ENCODE measurements at regions not wholly inside any gene's neighbourhood (a gene's known extent, or its start where the extent isn't known, plus 50 kb on each side); places are given as distances from the start of the nearest gene placed in this dataset.

- Histone ChIP-seq H3K9ac (ENCODE audit: insufficient read depth in 1 of 2, low read length in 2 of 2) (no peak overlapping the region), H3K36me3 (ENCODE audit: control insufficient read depth in 4 of 4, insufficient read depth in 4 of 4, low read length in 4 of 4) (no peaks in the 10 kb centered on the region), H3K4me3 (no peak overlapping the region), H3K4me1 (ENCODE audit: control insufficient read depth in 5 of 5, insufficient read depth in 5 of 5, low read length in 5 of 5) (no peaks in the 10 kb centered on the region), H3K27me3 (ENCODE audit: control insufficient read depth in 3 of 3, insufficient read depth in 3 of 3, low read length in 2 of 3) (peaks cover 0 to 3% (median 0%) of the 10 kb centered on the region in 3 donors), H3K9me3 (ENCODE audit: control insufficient read depth in 4 of 4, insufficient read depth in 3 of 4, low read length in 3 of 4) (no peaks in the 10 kb centered on the region), H3K27ac (ENCODE audit: low read depth in 1 of 2, low read length in 1 of 2) (no peak overlapping the region)
- no peak for TF ChIP-seq CTCF (IDR thresholded peaks at IDR 0.05; ENCODE audit: control extremely low read depth, extremely low read depth)
- ATAC-seq (ENCODE audit: insufficient read depth, low FRiP score) (no peak), DNase-seq (no peak)
- WGBS, 2 donors: 58 to 69% methylated on average over 8 of the region's 8 CpGs
Observed at GRCh38 chr15:26070095-26070532, 207.0 kb upstream of the ATP10A start.

GRCh38 chr15:26069231-26069641, 206.1 kb upstream of the ATP10A start:
- no peak for DNase-seq
- TF ChIP-seq CTCF (IDR thresholded peaks at IDR 0.05; ENCODE audit: control extremely low read depth, extremely low read depth): no peak
- H3K36me3 ChIP-seq (ENCODE audit: control insufficient read depth in 4 of 4, insufficient read depth in 4 of 4, low read length in 4 of 4): no peaks in the 10 kb centered on the region
- no peak overlapping the region for H3K27ac ChIP-seq (ENCODE audit: low read depth in 1 of 2, low read length in 1 of 2)
- peaks cover 0 to 3% (median 0%) of the 10 kb centered on the region in 3 donors for H3K27me3 ChIP-seq (ENCODE audit: control insufficient read depth in 3 of 3, insufficient read depth in 3 of 3, low read length in 2 of 3)
- WGBS, 2 donors: 75 to 86% methylated on average over 1 of the region's 1 CpG
- H3K9me3 ChIP-seq (ENCODE audit: control insufficient read depth in 4 of 4, insufficient read depth in 3 of 4, low read length in 3 of 4): no peaks in the 10 kb centered on the region
- H3K9ac ChIP-seq (ENCODE audit: insufficient read depth in 1 of 2, low read length in 2 of 2): no peak overlapping the region
- no peaks in the 10 kb centered on the region for H3K4me1 ChIP-seq (ENCODE audit: control insufficient read depth in 5 of 5, insufficient read depth in 5 of 5, low read length in 5 of 5)
- no peak for ATAC-seq (ENCODE audit: insufficient read depth, low FRiP score)
- H3K4me3 ChIP-seq: no peak overlapping the region

- H3K4me3 ChIP-seq: no peak overlapping the region
- H3K27me3 ChIP-seq (ENCODE audit: control insufficient read depth in 3 of 3, insufficient read depth in 3 of 3, low read length in 2 of 3): peaks cover 0 to 3% (median 0%) of the 10 kb centered on the region in 3 donors
- H3K27ac ChIP-seq (ENCODE audit: low read depth in 1 of 2, low read length in 1 of 2): no peak overlapping the region
- DNase-seq: no peak
- no peaks in the 10 kb centered on the region for H3K4me1 ChIP-seq (ENCODE audit: control insufficient read depth in 5 of 5, insufficient read depth in 5 of 5, low read length in 5 of 5)
- TF ChIP-seq CTCF (IDR thresholded peaks at IDR 0.05; ENCODE audit: control extremely low read depth, extremely low read depth): no peak
- no peaks in the 10 kb centered on the region for H3K36me3 ChIP-seq (ENCODE audit: control insufficient read depth in 4 of 4, insufficient read depth in 4 of 4, low read length in 4 of 4)
- no peaks in the 10 kb centered on the region for H3K9me3 ChIP-seq (ENCODE audit: control insufficient read depth in 4 of 4, insufficient read depth in 3 of 4, low read length in 3 of 4)
- ATAC-seq (ENCODE audit: insufficient read depth, low FRiP score): no peak
- H3K9ac ChIP-seq (ENCODE audit: insufficient read depth in 1 of 2, low read length in 2 of 2): no peak overlapping the region
- WGBS, 2 donors: 35 to 37% methylated on average over 2 of the region's 2 CpGs
Observed at GRCh38 chr15:26066896-26067295, 203.8 kb upstream of the ATP10A start.

GRCh38 chr15:26065723-26066122, 202.6 kb upstream of the ATP10A start:
- Histone ChIP-seq H3K27ac (ENCODE audit: low read depth in 1 of 2, low read length in 1 of 2) (no peak overlapping the region), H3K4me3 (no peak overlapping the region), H3K9me3 (ENCODE audit: control insufficient read depth in 4 of 4, insufficient read depth in 3 of 4, low read length in 3 of 4) (no peaks in the 10 kb centered on the region), H3K27me3 (ENCODE audit: control insufficient read depth in 3 of 3, insufficient read depth in 3 of 3, low read length in 2 of 3) (peaks cover 0 to 3% (median 0%) of the 10 kb centered on the region in 3 donors), H3K9ac (ENCODE audit: insufficient read depth in 1 of 2, low read length in 2 of 2) (no peak overlapping the region), H3K36me3 (ENCODE audit: control insufficient read depth in 4 of 4, insufficient read depth in 4 of 4, low read length in 4 of 4) (no peaks in the 10 kb centered on the region), H3K4me1 (ENCODE audit: control insufficient read depth in 5 of 5, insufficient read depth in 5 of 5, low read length in 5 of 5) (no peaks in the 10 kb centered on the region)
- no peak for TF ChIP-seq CTCF (IDR thresholded peaks at IDR 0.05; ENCODE audit: control extremely low read depth, extremely low read depth)
- ATAC-seq (ENCODE audit: insufficient read depth, low FRiP score) (no peak), DNase-seq (no peak)
- 80 to 86% methylated on average over 2 of the region's 2 CpGs for WGBS, 2 donors

Measured in lung (tissue), 11 donors.